ENCODE measurements at regions not wholly inside any gene's neighbourhood (a gene's known extent, or its start where the extent isn't known, plus 50 kb on each side); places are given as distances from the start of the nearest gene placed in this dataset.

DNA sequence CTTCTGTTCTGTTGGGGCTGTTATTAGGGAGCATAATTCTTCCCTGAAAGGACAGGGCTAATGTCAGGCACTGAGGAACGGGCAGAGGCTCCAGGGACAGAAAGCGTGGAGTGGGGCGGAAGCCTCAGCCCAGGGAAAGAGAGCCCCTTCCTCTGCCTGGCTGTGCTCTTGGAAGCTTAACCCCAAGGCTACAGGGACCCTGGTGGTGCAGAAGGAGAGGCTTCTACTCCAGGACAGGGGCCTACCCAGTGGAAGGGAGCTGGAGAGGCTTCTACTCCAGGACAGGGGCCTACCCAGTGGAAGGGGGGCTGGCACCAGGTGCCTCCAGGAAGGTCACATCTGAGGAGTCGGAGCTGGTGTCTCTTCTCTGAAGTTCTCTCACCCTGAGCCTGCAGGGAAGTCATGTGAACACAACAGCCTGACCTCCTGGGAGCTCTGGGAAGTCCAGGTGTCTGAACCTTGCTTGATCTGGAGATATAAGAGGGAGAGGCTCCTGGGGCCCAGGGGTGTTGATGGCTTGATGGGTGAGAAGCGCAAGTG, 159.5 kb upstream of the SOX1 start:
- no peak for DNase-seq (ENCODE audit: low read depth, low spot score)
- Histone ChIP-seq H4K20me1 (ENCODE audit: control insufficient read depth, insufficient read depth) (no peaks in the 10 kb centered on the region), H3K27me3 (replicated peaks in 1 of 2; ENCODE audit: control insufficient read depth in 2 of 2, insufficient read depth in 2 of 2, low read length in 1 of 2) (no peaks in the 10 kb centered on the region), H3K36me3 (ENCODE audit: control insufficient read depth in 2 of 2, insufficient read depth in 2 of 2, low read length in 1 of 2) (no peaks in the 10 kb centered on the region), H3K4me1 (ENCODE audit: control insufficient read depth, insufficient read depth, low read length) (no peaks in the 10 kb centered on the region), H3K79me2 (ENCODE audit: control insufficient read depth, insufficient read depth, low read length) (no peaks in the 10 kb centered on the region), H3K9ac (ENCODE audit: control insufficient read depth, insufficient read depth, low read length) (no peak overlapping the region), H2AFZ (ENCODE audit: control insufficient read depth, low read depth, low read length) (no peak overlapping the region), H3K4me2 (ENCODE audit: control insufficient read depth, insufficient read depth) (no peak overlapping the region), H3K27ac (ENCODE audit: control insufficient read depth, insufficient read depth) (no peak overlapping the region), H3K4me3 (no peak overlapping the region), H3K9me3 (replicated peaks; ENCODE audit: control insufficient read depth, insufficient read depth, low read length) (no peaks in the 10 kb centered on the region)
- no peak for FAIRE-seq
- POLR2A ChIA-PET: no interaction called here
- in situ Hi-C loops (cut with MboI): no loop called here
- SMC1A ChIA-PET (ENCODE audit: uncharacterized antibody, unreplicated experiment): no interaction called here
- TF ChIP-seq BCL11A (IDR thresholded peaks at IDR 0.05; ENCODE audit: low read depth, low read length): no peak
- TF ChIP-seq, protein P1, sequence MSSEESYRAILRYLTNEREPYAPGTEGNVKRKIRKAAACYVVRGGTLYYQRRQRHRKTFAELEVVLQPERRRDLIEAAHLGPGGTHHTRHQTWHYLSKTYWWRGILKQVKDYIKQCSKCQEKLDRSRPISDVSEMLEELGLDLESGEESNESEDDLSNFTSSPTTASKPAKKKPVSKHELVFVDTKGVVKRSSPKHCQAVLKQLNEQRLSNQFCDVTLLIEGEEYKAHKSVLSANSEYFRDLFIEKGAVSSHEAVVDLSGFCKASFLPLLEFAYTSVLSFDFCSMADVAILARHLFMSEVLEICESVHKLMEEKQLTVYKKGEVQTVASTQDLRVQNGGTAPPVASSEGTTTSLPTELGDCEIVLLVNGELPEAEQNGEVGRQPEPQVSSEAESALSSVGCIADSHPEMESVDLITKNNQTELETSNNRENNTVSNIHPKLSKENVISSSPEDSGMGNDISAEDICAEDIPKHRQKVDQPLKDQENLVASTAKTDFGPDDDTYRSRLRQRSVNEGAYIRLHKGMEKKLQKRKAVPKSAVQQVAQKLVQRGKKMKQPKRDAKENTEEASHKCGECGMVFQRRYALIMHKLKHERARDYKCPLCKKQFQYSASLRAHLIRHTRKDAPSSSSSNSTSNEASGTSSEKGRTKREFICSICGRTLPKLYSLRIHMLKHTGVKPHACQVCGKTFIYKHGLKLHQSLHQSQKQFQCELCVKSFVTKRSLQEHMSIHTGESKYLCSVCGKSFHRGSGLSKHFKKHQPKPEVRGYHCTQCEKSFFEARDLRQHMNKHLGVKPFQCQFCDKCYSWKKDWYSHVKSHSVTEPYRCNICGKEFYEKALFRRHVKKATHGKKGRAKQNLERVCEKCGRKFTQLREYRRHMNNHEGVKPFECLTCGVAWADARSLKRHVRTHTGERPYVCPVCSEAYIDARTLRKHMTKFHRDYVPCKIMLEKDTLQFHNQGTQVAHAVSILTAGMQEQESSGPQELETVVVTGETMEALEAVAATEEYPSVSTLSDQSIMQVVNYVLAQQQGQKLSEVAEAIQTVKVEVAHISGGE (CRISPR knock-in tag; IDR thresholded peaks at IDR 0.05): no peak
- no peak for TF ChIP-seq MTA2 (IDR thresholded peaks at IDR 0.05; ENCODE audit: low read depth)
- no peak for TF ChIP-seq SMAD5 (IDR thresholded peaks at IDR 0.05; ENCODE audit: low read depth)
- no peak for TF ChIP-seq NRF1 (conservative IDR thresholded peaks at IDR 0.05; ENCODE audit: low read depth, low read length)
- TF ChIP-seq, protein P2, sequence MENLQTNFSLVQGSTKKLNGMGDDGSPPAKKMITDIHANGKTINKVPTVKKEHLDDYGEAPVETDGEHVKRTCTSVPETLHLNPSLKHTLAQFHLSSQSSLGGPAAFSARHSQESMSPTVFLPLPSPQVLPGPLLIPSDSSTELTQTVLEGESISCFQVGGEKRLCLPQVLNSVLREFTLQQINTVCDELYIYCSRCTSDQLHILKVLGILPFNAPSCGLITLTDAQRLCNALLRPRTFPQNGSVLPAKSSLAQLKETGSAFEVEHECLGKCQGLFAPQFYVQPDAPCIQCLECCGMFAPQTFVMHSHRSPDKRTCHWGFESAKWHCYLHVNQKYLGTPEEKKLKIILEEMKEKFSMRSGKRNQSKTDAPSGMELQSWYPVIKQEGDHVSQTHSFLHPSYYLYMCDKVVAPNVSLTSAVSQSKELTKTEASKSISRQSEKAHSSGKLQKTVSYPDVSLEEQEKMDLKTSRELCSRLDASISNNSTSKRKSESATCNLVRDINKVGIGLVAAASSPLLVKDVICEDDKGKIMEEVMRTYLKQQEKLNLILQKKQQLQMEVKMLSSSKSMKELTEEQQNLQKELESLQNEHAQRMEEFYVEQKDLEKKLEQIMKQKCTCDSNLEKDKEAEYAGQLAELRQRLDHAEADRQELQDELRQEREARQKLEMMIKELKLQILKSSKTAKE (IDR thresholded peaks at IDR 0.05; ENCODE audit: low read depth, poor library complexity, severe bottlenecking): no peak
- TF ChIP-seq TCF7 (IDR thresholded peaks at IDR 0.05; ENCODE audit: borderline replicate concordance): no peak
- TF ChIP-seq CEBPB (IDR thresholded peaks at IDR 0.05; ENCODE audit: borderline replicate concordance in 1 of 2, low read depth in 2 of 2, low read length in 2 of 2): no peak
- TF ChIP-seq, protein P3, sequence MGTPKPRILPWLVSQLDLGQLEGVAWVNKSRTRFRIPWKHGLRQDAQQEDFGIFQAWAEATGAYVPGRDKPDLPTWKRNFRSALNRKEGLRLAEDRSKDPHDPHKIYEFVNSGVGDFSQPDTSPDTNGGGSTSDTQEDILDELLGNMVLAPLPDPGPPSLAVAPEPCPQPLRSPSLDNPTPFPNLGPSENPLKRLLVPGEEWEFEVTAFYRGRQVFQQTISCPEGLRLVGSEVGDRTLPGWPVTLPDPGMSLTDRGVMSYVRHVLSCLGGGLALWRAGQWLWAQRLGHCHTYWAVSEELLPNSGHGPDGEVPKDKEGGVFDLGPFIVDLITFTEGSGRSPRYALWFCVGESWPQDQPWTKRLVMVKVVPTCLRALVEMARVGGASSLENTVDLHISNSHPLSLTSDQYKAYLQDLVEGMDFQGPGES (IDR thresholded peaks at IDR 0.05): no peak
- TF ChIP-seq, protein P4, sequence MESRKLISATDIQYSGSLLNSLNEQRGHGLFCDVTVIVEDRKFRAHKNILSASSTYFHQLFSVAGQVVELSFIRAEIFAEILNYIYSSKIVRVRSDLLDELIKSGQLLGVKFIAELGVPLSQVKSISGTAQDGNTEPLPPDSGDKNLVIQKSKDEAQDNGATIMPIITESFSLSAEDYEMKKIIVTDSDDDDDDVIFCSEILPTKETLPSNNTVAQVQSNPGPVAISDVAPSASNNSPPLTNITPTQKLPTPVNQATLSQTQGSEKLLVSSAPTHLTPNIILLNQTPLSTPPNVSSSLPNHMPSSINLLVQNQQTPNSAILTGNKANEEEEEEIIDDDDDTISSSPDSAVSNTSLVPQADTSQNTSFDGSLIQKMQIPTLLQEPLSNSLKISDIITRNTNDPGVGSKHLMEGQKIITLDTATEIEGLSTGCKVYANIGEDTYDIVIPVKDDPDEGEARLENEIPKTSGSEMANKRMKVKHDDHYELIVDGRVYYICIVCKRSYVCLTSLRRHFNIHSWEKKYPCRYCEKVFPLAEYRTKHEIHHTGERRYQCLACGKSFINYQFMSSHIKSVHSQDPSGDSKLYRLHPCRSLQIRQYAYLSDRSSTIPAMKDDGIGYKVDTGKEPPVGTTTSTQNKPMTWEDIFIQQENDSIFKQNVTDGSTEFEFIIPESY (IDR thresholded peaks at IDR 0.05): no peak
- TF ChIP-seq, protein P5, sequence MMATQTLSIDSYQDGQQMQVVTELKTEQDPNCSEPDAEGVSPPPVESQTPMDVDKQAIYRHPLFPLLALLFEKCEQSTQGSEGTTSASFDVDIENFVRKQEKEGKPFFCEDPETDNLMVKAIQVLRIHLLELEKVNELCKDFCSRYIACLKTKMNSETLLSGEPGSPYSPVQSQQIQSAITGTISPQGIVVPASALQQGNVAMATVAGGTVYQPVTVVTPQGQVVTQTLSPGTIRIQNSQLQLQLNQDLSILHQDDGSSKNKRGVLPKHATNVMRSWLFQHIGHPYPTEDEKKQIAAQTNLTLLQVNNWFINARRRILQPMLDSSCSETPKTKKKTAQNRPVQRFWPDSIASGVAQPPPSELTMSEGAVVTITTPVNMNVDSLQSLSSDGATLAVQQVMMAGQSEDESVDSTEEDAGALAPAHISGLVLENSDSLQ (IDR thresholded peaks at IDR 0.05): no peak
- TF ChIP-seq, protein P6, sequence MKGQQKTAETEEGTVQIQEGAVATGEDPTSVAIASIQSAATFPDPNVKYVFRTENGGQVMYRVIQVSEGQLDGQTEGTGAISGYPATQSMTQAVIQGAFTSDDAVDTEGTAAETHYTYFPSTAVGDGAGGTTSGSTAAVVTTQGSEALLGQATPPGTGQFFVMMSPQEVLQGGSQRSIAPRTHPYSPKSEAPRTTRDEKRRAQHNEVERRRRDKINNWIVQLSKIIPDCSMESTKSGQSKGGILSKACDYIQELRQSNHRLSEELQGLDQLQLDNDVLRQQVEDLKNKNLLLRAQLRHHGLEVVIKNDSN (IDR thresholded peaks at IDR 0.05; ENCODE audit: borderline replicate concordance, extremely low read length, insufficient read depth, low read depth, low read length): no peak
- BruUV-seq (replicated peaks): no TSS peak
- intact Hi-C loops (cut with micrococcal nuclease; ENCODE audit: unreplicated experiment): no loop called here
- RAD21 ChIA-PET (ENCODE audit: unreplicated experiment): no interaction called here
- CTCF ChIA-PET: no interaction called here
- ATAC-seq: no peak
- WGBS (ENCODE audit: insufficient coverage, insufficient replicate concordance, low lambda C conversion rate, missing lambda C conversion rate): 1% methylated on average over 5 of the region's 5 CpGs

Data from GM12878 (cell line).